ENCODE measurements at regions not wholly inside any gene's neighbourhood (a gene's known extent, or its start where the extent isn't known, plus 50 kb on each side); places are given as distances from the start of the nearest gene placed in this dataset.

DNA sequence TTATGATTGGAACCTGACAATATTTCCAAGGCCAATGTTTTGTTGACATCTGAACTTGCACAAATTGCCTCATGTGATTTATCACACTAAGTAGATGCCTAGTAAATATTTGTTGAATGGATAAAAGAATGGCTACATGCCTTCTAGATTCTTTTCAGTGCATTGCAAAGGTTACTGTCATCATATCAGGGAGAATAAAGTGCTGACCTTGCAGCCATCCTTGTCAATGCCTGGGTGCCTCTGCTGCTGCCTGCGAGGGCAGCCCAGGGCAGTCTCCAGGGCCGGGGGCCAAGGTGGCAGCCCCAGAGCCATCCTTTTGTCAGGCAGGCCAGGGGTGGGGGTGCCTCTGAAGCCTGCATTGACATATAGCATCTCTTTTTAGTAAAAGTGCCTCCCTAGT, 325.6 kb upstream of the MTNR1B start:
- WGBS, 2 donors (ENCODE audit: low coverage in 1 of 2): 85% methylated on average over 2 of the region's 2 CpGs; no CpG with 5 or more reads in 1 of the 2 donors
- intact Hi-C loops (cut with DNase I; ENCODE audit: low total_unique reads): no loop called here
- Histone ChIP-seq H3K36me3 (no peaks in the 10 kb centered on the region), H3K4me3 (no peak overlapping the region), H3K27me3 (no peaks in the 10 kb centered on the region), H3K4me1 (no peaks in the 10 kb centered on the region), H3K27ac (no peak overlapping the region), H3K9me3 (no peaks in the 10 kb centered on the region)
- in situ Hi-C loops (cut with MboI; ENCODE audit: low pct_ligation_motif_present in 1 of 4, low pct_unique_long_range_greater_than_20kb in 1 of 4, low sequenced_read_pairs in 3 of 4): no loop called here
- no peak for TF ChIP-seq POLR2AphosphoS5 (IDR thresholded peaks at IDR 0.05)
- TF ChIP-seq POLR2A (IDR thresholded peaks at IDR 0.05): no peak
- no peak for TF ChIP-seq EP300 (IDR thresholded peaks at IDR 0.05; ENCODE audit: low read depth)
- TF ChIP-seq, protein P1, sequence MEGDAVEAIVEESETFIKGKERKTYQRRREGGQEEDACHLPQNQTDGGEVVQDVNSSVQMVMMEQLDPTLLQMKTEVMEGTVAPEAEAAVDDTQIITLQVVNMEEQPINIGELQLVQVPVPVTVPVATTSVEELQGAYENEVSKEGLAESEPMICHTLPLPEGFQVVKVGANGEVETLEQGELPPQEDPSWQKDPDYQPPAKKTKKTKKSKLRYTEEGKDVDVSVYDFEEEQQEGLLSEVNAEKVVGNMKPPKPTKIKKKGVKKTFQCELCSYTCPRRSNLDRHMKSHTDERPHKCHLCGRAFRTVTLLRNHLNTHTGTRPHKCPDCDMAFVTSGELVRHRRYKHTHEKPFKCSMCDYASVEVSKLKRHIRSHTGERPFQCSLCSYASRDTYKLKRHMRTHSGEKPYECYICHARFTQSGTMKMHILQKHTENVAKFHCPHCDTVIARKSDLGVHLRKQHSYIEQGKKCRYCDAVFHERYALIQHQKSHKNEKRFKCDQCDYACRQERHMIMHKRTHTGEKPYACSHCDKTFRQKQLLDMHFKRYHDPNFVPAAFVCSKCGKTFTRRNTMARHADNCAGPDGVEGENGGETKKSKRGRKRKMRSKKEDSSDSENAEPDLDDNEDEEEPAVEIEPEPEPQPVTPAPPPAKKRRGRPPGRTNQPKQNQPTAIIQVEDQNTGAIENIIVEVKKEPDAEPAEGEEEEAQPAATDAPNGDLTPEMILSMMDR (IDR thresholded peaks at IDR 0.05): no peak
- no peak for DNase-seq

DNA sequence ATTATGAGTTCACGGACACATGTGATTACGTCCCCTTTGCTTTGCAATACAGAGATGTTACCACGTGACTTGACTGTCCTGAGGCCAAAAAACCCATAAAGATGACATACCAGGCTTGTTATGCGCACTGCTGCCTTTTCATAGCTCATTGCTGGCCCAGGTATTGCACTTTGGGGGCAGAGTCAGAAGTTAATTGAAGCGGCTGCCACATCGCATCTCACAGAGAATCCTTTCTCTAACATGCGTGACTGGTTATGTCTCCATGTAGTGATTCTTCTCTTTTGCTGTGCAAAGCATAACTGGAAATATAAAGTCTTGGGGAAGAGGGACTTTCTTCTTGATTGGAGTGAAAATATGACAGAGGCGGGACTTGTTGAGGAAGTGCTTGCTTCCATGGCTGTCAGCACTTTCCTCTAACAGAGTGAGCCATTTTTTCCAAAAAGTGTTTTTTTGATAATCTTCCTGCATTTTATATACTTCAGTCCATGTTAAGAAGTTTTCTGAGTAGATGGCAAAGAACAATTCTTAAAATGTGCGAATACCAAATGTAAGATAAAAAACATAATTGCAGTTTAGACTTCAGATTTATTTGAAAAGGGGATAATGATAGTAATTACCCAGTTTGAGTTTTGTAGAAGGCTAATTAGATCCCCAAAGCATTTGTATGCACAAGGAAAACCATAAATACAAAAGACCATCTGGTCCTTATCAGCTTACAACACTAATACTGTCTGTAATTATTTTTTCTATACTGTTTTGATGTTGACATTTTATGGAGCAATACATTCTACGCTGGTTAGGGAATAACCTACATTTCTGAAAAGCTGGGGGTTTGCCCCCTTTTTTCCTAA, 324.6 kb upstream of the MTNR1B start:
- Histone ChIP-seq H3K4me1 (no peaks in the 10 kb centered on the region), H3K27me3 (no peaks in the 10 kb centered on the region), H3K27ac (no peak overlapping the region), H3K36me3 (no peaks in the 10 kb centered on the region), H3K4me3 (no peak overlapping the region), H3K9me3 (no peaks in the 10 kb centered on the region)
- TF ChIP-seq, protein P1 (IDR thresholded peaks at IDR 0.05): no peak
- TF ChIP-seq EP300 (IDR thresholded peaks at IDR 0.05; ENCODE audit: low read depth) (no peak), POLR2AphosphoS5 (IDR thresholded peaks at IDR 0.05) (no peak), POLR2A (IDR thresholded peaks at IDR 0.05) (no peak)
- no peak for DNase-seq
- WGBS, 2 donors (ENCODE audit: low coverage in 1 of 2): 87 to 88% methylated on average over 9 to 10 of the region's 10 CpGs
- in situ Hi-C loops (cut with MboI; ENCODE audit: low pct_ligation_motif_present in 1 of 4, low pct_unique_long_range_greater_than_20kb in 1 of 4, low sequenced_read_pairs in 3 of 4) (no loop called here), intact Hi-C loops (cut with DNase I; ENCODE audit: low total_unique reads) (no loop called here)

DNA sequence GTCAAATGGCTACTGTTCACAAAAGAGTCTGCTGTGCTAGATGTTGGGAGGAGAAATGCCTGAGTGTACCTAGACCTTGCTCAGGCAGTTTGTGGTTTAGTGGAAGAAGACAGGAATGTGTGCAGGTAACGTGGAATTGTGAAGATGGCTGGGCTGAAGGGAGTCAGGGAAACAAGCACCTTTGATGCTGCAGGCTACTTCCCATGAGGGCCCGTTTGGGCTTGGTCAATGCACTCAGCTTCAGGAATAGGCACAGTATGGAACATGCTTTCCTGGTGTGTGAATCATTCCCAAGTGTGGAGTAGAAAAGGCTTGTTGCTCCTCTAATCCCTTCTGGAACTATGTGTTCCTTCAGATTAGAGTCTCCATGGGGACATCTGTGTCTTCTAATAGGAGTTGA, 318.3 kb upstream of the MTNR1B start:
- no peak for TF ChIP-seq POLR2A (IDR thresholded peaks at IDR 0.05)
- no peak for TF ChIP-seq POLR2AphosphoS5 (IDR thresholded peaks at IDR 0.05)
- no peak for TF ChIP-seq EP300 (IDR thresholded peaks at IDR 0.05; ENCODE audit: low read depth)
- TF ChIP-seq, protein P1 (IDR thresholded peaks at IDR 0.05): no peak
- Histone ChIP-seq H3K4me3 (no peak overlapping the region), H3K27ac (no peak overlapping the region), H3K4me1 (no peaks in the 10 kb centered on the region), H3K27me3 (no peaks in the 10 kb centered on the region), H3K36me3 (no peaks in the 10 kb centered on the region), H3K9me3 (no peaks in the 10 kb centered on the region)
- no peak for DNase-seq
- 75 to 92% methylated on average over 2 of the region's 2 CpGs for WGBS, 2 donors (ENCODE audit: low coverage in 1 of 2)
- intact Hi-C loops (cut with DNase I; ENCODE audit: low total_unique reads): no loop called here
- in situ Hi-C loops (cut with MboI; ENCODE audit: low pct_ligation_motif_present in 1 of 4, low pct_unique_long_range_greater_than_20kb in 1 of 4, low sequenced_read_pairs in 3 of 4): no loop called here

DNA sequence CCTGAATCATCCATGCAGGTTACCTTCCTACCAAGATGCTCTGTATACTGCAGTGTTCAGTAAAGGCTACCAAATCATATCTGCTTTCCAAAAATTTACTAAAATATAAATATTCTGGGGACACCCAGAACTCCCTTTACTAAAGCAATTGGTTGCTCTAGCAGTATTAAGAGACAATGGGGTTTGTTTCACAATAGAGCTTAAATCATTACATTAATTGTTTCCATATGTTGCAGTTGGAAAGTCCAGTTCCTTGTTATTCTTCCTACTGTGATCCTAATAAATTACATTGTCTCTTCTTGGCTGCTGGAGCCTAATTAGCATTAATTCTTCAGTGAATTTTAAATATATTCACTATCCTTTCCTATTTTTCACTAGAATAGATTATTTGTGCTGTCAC, 316.0 kb upstream of the MTNR1B start:
- intact Hi-C loops (cut with DNase I; ENCODE audit: low total_unique reads): no loop called here
- H3K9me3 ChIP-seq: no peaks in the 10 kb centered on the region
- no peaks in the 10 kb centered on the region for H3K36me3 ChIP-seq
- DNase-seq: no peak
- TF ChIP-seq POLR2A (IDR thresholded peaks at IDR 0.05) (no peak), EP300 (IDR thresholded peaks at IDR 0.05; ENCODE audit: low read depth) (no peak), POLR2AphosphoS5 (IDR thresholded peaks at IDR 0.05) (no peak)
- TF ChIP-seq, protein P1 (IDR thresholded peaks at IDR 0.05): no peak
- in situ Hi-C loops (cut with MboI; ENCODE audit: low pct_ligation_motif_present in 1 of 4, low pct_unique_long_range_greater_than_20kb in 1 of 4, low sequenced_read_pairs in 3 of 4): no loop called here
- no peaks in the 10 kb centered on the region for H3K4me1 ChIP-seq
- no peaks in the 10 kb centered on the region for H3K27me3 ChIP-seq
- H3K27ac ChIP-seq: no peak overlapping the region
- H3K4me3 ChIP-seq: no peak overlapping the region

All from transverse colon (tissue), 4 donors.